HG03064 (cell line): ENCODE measurements at regions not wholly inside any gene's neighbourhood (a gene's known extent, or its start where the extent isn't known, plus 50 kb on each side); places are given as distances from the start of the nearest gene placed in this dataset.
"Not testable (repeated sequence)": the region's sequence is repeated elsewhere in the genome, so short reads cannot be mapped to it uniquely, and the experiment has no call there.

Experiments used
- ATAC-seq: cut with Tn5 transposase; IDR thresholded peaks from one replicate; pipeline ENCODE4 v1.9.1; 2021; ENCODE audit warnings: low read depth; ENCODE audit not compliant: unreplicated experiment

GRCh38 chr13:33644581-33645543 lies 173.1 kb upstream of the RFC3 start:
- ATAC-seq, result no peak

DNA sequence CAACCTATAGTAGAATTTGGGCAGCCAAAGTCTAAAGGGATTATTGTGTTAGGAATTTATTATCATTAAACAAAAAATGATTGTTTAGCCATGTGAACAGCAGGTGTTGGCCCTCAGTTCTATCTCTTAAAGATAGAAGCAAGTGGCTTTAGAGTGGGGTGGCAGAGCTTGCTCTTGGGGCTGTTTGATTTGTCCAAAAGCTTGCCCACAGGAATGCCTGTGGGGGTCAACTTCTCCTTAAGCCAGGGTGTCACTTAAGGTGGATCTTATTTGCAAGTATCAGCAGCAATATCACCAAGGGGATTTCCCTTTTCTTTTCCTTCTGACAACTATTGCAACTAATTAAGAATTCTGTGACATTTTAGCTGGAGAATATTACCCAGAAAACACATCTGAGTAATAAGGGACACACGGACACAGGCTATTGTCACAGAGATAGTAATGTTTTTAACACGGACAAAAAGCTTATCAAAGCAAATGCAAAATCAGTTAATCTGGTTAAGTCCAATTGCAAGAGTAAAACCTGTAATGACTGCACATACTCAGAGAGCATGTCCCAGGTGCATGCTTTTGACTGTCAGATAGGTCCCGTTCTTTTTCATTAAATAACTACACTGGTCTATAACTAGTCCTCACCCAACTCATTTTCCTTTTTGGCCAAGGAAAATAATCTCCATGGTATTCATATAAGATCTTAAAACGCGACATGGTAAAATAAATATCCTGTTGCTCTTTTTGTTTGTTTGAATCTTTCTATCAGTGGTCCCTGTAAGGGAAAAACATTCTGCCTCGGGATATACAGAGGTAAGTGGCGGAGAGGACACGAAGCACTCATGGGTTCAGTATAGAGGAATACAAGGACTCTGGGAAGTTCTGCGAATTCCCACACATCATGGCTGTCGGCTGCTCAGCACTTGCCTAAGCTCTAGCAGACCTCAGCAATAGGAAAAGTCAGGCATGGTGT lies 172.1 kb upstream of the RFC3 start:
- no peak for ATAC-seq

GRCh38 chr13:33649212-33649878 lies 168.6 kb upstream of the RFC3 start:
- no peak for ATAC-seq

- ATAC-seq, result no peak
These were observed 166.2 kb upstream of the RFC3 start for GRCh38 chr13:33651766-33652165.

- ATAC-seq, result no peak
These were observed 160.7 kb upstream of the RFC3 start for GRCh38 chr13:33657274-33657673.

GRCh38 chr13:33659466-33659865 lies 158.5 kb upstream of the RFC3 start:
- no peak for ATAC-seq

DNA sequence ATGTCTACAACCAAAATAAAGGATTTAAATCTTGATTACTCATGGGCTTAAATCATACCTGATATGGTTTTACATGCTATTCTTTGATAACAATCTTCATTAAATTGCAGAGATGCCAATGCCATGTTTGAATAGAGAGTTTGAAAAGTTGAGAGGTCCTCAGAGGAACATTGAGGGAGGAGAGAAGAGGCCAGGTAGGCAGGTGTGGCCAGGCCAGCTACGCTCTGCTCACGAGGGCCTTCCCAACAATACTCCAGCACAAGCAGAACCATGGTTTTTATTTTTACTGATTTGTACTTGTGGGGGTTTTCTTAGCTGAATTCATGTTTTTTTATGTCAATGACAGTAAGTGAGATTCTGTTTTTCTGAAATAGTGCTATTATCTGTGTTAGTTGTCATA lies 158.1 kb upstream of the RFC3 start:
- ATAC-seq, result no peak

DNA sequence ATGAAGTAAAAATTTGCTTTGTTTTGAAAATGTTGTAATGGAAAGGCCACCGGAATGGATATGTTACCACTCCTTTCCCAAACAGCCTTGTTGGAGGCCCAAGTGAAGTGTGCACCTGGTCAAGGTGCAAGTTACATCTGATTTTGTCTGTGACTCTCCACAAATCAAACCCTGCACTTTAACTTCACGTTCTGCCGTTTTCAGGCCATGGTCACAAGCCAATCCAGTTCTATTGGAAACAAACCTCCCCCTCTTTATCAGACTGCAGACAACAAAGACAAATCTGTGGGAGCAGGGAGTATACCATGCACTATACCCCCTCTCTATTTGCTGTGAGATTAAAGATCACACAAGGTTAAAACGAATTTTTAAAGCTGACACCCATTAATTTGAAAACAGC lies 155.6 kb upstream of the RFC3 start:
- ATAC-seq, result no peak

DNA sequence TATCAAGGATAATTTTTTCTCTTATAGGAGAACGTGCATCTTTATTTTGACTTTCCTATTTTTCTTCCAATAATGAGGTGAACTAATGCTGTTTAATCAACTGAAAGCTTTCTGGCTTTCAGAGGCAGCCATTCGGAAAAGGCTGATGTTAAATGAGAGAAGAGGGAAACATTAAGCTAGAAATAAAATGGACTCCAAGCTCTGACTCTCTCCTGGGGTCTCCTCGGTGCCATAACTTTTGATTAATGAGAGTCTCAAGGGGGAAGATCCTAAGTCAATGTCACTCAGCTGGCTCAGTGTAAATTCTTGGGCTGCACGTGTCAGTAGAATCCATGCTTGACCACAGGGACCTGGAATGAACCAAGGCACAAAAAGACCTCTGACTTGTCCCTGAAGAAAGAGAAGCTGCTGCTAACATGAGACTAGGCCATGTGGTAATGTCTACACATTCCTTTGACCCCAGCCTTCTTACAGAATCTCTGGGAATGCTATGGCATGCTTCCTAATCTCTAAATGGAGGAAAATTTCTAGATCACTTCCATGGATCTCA lies 152.2 kb upstream of the RFC3 start:
- no peak for ATAC-seq

DNA sequence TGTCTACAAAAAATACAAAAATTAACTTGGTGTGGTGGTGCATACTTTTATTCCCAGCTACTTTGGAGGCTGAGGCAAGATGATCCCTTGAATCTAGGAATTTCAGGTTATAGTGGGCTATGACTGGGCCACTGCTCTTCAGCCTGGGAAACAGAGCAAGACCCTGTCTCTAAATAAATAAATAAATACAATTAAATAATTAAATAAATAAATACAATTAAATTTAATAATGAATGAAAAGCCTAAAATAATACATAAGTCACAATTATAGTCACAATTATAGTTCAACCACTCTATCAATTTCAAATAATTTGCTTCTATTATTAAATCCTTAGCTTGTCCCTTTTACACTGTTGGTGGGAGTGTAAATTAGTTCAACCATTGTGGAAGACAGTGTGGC lies 146.4 kb upstream of the RFC3 start:
- no peak for ATAC-seq

DNA sequence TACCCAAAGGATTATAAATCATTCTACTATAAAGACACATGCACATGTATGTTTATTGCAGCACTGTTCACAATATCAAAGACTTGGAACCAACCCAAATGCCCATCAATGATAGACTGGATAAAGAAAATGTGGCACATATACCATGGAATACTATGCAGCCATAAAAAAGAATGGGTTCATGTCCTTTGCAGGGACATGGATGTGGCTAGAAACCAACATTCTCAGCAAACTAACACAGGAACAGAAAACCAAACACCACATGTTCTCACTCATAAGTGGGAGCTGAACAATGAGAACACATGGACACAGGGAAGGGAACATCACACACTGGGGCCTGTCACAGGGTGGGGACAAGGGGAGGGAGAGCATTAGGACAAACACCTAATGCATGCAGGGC lies 145.9 kb upstream of the RFC3 start:
- ATAC-seq, result not testable (repeated sequence)

DNA sequence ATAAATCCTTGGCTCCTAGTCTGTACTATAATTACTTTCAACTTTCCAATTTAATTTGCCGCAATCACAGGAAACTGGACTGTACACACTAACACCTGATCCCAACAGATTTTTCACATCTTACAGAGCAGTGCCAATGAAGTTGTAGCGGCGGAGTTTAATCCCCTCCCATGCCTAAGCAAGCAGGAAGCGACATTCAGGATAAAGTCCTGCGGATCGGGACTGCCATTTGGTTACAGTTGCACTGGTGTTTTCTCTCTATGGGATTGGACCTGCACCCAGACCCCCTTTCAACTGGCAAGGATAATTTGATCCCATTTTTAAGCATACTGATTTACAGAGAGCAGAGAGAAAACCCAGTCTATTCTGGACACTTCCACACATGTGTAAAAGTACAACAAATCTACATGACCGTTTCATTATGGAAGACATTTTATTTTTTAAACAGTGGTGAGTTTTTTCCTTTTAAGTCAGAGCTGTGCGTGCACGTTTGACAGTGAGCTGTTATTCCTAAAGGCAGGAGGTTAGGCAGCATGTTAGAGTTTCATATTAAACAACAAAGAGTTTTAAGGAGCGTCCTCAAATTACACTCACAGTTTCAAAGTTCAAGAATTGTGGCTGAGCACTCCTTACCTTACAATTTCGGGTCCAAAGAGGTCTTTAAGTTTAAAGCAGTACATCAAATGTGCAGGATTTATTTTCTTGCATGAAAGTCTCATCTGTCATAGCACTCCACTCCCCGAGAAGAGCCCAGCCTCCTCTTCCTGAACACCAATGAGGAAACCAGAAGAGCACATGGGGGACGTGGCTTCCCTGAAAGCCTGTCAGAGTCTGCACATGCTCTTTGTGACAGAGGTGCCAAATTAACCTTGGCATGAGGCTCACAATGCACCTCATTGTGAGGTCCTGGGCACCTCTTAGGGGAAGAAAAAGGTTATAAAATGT lies 141.6 kb upstream of the RFC3 start:
- ATAC-seq, result no peak

GRCh38 chr13:33677215-33677614 lies 140.7 kb upstream of the RFC3 start:
- ATAC-seq, result no peak

DNA sequence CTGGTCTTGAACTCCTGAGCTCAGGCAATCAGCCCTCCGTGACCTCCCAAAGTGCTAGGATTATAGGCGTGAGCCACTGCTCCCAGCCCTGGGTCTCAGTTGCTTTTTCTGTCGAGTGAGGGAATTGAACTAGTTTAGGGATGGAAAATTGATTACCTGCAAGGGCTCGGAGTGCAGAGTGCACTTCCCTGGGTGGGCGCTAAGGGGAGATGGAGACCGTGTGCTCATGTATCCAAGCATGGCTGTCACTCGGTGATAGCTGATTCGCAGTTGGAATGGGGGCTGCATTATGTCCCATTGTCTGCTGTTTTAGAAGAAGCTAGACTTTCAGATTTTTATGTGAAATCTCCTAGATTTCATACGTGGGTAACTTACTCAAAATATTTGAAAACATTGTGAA lies 139.9 kb upstream of the RFC3 start:
- ATAC-seq, result no peak

DNA sequence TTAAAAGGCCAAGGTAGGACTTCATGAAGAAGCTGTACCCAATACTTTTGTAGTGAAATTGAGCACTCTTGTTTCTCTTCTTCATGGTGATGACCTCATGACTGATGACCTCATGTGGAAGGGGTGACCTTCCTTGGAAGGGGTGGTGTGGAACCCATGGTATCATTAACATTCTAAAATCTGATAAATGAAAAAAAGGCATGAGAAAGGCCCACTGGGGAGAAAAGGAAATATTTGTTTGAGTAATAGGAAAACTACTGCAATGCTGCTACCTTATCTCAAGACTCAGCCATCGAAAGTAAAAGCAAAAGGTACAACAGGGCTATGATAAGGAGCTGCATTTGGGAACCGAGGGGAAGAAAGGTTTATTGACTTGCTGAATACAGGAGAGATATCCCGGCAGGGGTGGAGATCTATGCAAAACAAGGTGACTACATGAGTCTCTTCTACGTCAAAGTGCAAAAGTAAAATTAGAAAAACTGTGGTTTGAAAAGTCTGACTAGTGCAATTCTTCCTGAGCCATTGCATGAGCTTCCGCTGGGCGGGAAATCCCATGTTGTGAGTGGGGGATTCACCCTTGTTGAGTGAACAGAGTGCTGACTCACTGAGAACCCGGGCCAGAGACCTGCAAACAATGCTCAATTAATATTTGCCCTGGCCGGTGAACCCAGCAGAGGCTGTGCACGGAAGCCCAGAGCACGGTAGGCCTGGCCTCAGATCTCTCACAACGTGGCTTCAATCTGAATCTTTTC lies 138.9 kb upstream of the RFC3 start:
- ATAC-seq, result peak; percentile 96

GRCh38 chr13:33679658-33680012 lies 138.3 kb upstream of the RFC3 start:
- peak; percentile 4 for ATAC-seq

DNA sequence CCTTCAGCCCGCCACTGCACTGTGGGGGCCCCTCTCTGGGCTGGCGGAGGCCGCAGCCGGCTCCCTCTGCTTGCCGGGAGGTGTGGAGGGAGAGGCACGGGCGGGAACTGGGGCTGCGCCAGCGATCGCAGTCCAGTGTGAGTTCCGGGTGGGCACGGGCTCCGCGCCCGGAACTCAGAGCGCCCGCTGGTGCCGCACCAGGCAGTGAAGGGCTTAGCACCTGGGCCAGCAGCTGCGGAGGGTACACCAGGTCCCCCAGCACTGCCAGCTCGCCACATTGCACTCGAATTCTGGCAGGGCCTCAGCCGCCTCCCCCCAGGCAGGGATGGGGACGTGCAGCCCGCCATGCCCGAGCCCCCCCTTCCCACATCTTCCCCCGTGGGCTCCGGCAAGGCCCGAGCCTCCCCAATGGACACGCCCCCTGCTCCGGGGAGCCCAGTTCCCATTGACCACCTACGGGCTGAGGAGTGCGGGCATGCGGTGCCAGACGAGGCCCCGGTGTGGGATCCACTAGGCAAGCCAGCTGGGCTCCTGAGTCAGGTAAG lies 135.9 kb upstream of the RFC3 start:
- ATAC-seq, result no peak

DNA sequence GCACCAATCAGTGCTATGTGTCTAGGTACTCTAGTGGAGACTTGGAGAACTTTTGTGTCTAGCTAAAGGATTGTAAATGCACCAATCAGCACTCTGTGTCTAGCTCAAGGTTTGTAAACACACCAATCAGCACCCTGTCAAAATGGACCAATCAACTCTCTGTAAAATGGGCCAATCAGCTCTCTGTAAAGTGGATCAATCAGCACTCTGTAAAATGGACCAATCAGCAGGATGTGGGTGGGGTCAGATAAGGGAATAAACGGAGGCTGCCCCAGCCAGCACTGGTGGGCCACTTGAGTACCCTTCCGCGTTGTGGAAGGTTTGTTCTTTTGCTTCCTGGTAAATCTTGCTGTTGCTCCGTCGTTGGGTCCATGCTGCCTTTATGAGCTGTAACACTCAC lies 135.3 kb upstream of the RFC3 start:
- ATAC-seq, result not testable (repeated sequence)
